LNCaP clone FGC (cell line): ENCODE measurements at regions not wholly inside any gene's neighbourhood (a gene's known extent, or its start where the extent isn't known, plus 50 kb on each side); places are given as distances from the start of the nearest gene placed in this dataset.

Source experiments
- DNase-seq: peaks from one replicate; pipeline ENCODE4 v3.0.0-alpha.2; 2011; ENCODE audit warnings: low read depth
- H3K4me3 ChIP-seq: 2 replicates; pipeline ENCODE4 v1.5.1; 2011; ENCODE audit warnings: mild to moderate bottlenecking, low read depth, low read length, control low read depth
- TF ChIP-seq, protein P1 (sequence below): IDR thresholded peaks from 2 replicates; pipeline ENCODE4 v1.5.1; 2012; ENCODE audit warnings: mild to moderate bottlenecking; ENCODE audit not compliant: control insufficient read depth, insufficient read depth; ENCODE audit errors: extremely low read depth

- TF ChIP-seq, protein P1, sequence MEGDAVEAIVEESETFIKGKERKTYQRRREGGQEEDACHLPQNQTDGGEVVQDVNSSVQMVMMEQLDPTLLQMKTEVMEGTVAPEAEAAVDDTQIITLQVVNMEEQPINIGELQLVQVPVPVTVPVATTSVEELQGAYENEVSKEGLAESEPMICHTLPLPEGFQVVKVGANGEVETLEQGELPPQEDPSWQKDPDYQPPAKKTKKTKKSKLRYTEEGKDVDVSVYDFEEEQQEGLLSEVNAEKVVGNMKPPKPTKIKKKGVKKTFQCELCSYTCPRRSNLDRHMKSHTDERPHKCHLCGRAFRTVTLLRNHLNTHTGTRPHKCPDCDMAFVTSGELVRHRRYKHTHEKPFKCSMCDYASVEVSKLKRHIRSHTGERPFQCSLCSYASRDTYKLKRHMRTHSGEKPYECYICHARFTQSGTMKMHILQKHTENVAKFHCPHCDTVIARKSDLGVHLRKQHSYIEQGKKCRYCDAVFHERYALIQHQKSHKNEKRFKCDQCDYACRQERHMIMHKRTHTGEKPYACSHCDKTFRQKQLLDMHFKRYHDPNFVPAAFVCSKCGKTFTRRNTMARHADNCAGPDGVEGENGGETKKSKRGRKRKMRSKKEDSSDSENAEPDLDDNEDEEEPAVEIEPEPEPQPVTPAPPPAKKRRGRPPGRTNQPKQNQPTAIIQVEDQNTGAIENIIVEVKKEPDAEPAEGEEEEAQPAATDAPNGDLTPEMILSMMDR = no peak
- no peak overlapping the region for H3K4me3 ChIP-seq
- no peak for DNase-seq
Measured at GRCh38 chr6:4531406-4531805, 244.8 kb upstream of the CDYL start.

- no peak for DNase-seq
- TF ChIP-seq, protein P1 = no peak
- H3K4me3 ChIP-seq = no peak overlapping the region
Measured at GRCh38 chr6:4522453-4522852, 253.8 kb upstream of the CDYL start.

- no peak overlapping the region for H3K4me3 ChIP-seq
- TF ChIP-seq, protein P1 = no peak
- DNase-seq = no peak
Measured at GRCh38 chr6:4521070-4521469, 255.1 kb upstream of the CDYL start.

DNA sequence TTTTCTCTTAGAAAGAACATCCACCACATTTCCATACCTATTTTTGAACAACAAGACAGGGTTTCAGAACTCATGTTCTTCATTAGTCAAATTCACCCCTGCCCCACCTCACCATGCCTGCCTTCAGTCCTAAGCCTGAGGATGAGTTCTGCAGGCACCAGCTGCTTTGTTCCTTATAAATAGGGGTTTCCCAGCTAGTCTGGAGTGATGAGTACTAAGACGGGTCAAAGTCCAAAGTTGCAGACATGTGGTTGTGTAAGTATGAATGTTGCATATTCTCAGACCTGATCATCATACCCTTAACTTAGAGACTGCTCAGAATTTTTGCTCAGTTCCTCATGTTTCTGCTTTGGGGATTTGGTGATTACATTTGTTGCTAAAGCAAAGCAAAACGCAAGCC lies 257.7 kb upstream of the CDYL start:
- TF ChIP-seq, protein P1 = no peak
- DNase-seq = no peak
- no peak overlapping the region for H3K4me3 ChIP-seq

DNA sequence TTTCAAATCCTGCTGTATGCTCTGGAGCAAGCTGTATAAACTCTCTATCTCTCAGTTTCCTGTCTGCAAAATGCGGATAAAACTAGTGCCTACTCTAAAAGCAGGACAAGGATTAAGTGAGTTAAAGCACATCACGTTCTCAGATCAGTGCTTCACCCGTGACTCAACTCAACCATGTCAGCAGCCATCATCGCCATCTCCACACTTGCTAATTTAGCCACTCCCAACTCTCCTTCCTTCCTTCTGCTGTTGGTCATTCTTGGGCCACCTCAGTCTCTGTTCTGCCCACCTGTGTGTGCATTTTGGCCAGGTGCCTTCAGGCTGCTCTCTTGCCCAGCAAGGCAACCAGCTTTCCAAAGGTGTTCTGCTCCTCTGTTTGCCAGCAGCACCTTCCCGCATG lies 260.0 kb upstream of the CDYL start:
- H3K4me3 ChIP-seq = no peak overlapping the region
- TF ChIP-seq, protein P1 = no peak
- no peak for DNase-seq

DNA sequence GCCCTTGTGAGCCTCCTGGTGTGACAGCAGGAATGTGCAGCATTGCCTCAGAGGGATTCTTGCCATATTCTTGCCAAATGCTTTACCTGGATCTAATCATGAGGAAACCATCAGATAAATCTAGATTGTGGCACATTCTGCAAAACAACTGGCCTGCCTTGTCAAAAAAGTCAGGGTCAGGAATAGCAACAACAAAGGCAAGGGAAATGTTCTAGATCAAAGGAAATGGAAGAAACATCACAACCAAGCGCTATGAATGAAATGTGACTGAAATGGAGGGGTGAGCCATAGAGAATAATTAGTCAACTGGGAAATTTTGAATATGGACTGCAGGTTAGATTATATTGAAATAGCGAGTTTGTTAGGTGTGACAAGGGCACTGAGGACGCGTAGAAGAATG lies 262.6 kb upstream of the CDYL start:
- DNase-seq = no peak
- no peak overlapping the region for H3K4me3 ChIP-seq
- TF ChIP-seq, protein P1 = no peak

DNA sequence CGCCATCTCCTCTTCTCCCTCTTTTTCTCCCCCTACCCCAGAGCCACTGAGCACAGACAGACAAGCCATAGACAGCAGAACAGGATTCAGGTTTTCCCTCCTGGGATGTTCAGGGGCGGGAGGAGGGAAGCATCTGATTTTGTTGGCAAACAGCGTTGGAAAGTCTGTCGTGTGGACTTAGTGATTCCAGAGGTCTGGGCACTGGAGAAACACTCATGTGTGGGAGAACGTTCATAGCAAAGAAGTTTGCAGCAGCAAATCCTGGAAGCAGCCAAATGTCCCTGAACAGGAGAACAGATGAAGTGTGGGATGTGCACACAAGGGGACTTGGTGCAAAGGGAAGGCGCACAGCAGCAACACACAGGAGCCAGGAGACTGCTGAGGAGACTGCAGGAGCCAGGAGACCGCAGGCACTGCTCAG lies 264.1 kb upstream of the CDYL start:
- DNase-seq = no peak
- no peak overlapping the region for H3K4me3 ChIP-seq
- TF ChIP-seq, protein P1 = no peak
